K562 (cell line): ENCODE measurements at regions not wholly inside any gene's neighbourhood (a gene's known extent, or its start where the extent isn't known, plus 50 kb on each side); places are given as distances from the start of the nearest gene placed in this dataset.

Experiments
- BRF1 ChIP-seq: IDR thresholded peaks from 3 replicates; pipeline ENCODE4 v1.6.1; 2011; ENCODE audit warnings: borderline replicate concordance, mild to moderate bottlenecking; ENCODE audit not compliant: insufficient read length; ENCODE audit errors: extremely low read depth
- CBFA2T2 ChIP-seq: fragments of 450-650 bp; conservative IDR thresholded peaks from 2 replicates; pipeline ENCODE4 v1.6.1; 2017; ENCODE audit warnings: mild to moderate bottlenecking
- EGR1 ChIP-seq: fragments of 450-650 bp; conservative IDR thresholded peaks from 2 replicates; pipeline ENCODE4 v1.6.1; 2017; ENCODE audit warnings: mild to moderate bottlenecking
- EP400 ChIP-seq: fragments of 450-650 bp; IDR thresholded peaks from 2 replicates; pipeline ENCODE4 v1.6.1; 2017; ENCODE audit warnings: antibody characterized with exemption, mild to moderate bottlenecking, moderate library complexity
- FOXK2 ChIP-seq, 2 experiments: fragments of 450-650 bp; IDR thresholded peaks in 1 of 2; conservative IDR thresholded peaks in 1 of 2; 2 replicates each; pipeline ENCODE4 v1.6.1; 2016; ENCODE audit warnings: low read depth in 2 of 2, mild to moderate bottlenecking in 1 of 2
- KAT7 ChIP-seq: sonication (generic); formaldehyde crosslinking; IDR thresholded peaks from 2 replicates; pipeline ENCODE4 v1.8.0; 2022; ENCODE audit warnings: missing genetic modification reagents, mild to moderate bottlenecking, borderline replicate concordance
- SMAD3 ChIP-seq: fragments of 450-650 bp; formaldehyde crosslinking; conservative IDR thresholded peaks from 2 replicates; pipeline ENCODE4 v1.4.0; 2020; ENCODE audit warnings: mild to moderate bottlenecking
- ZFPM2 ChIP-seq: fragments of 250-450 bp; sonication (Bioruptor Pico); IDR thresholded peaks from 2 replicates; pipeline ENCODE4 v1.5.1; 2022; ENCODE audit warnings: mild to moderate bottlenecking
- TF ChIP-seq, protein P1 (sequence below): fragments of 450-650 bp; IDR thresholded peaks from 2 replicates; pipeline ENCODE4 v1.6.1; 2017; ENCODE audit warnings: mild to moderate bottlenecking, moderate library complexity
- TF ChIP-seq, protein P2 (sequence below): fragments of 250-450 bp; sonication (Bioruptor Pico); IDR thresholded peaks from 2 replicates; pipeline ENCODE4 v1.5.0; 2020; ENCODE audit warnings: mild to moderate bottlenecking, borderline replicate concordance
- TF ChIP-seq, protein P3 (sequence below): fragments of 450-650 bp; IDR thresholded peaks from 2 replicates; pipeline ENCODE4 v1.6.1; 2018; ENCODE audit not compliant: partially characterized antibody

DNA sequence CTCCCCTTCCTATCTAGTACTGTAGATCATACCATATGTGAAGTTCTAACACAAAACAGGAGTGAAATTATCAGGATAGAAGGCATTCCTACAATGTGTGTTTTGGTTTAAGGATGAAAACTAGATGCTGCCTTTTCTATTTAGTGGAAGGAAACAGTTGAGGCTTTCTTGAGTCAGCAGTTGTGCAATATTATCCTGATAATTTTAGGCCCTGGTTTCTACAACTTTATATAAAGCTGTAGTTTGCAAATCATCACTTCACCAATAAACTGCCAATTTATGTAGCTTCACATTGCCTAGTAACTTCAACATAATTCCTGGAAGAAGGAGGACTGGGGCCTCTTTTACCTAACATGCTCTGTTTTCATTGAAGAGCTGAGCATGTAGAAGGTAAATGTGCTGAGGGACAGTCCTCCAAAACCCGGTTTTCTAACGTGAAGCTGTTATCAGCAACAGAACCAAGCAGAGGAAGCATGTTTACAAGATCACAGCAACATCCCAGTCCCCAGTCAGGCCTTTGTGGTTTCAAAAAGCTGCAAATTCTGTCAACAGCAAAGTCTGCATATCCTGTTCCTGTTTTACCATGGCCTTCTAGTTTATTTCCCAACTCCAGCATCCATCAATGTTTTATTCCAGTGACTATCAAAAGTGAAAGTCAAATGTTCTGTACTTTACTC lies 513.4 kb upstream of the MEF2C start (continued):
- TF ChIP-seq EGR1 (no peak), ZFPM2 (no peak), BRF1 (no peak), SMAD3 (no peak), EP400 (no peak), CBFA2T2 (peak; percentile 35; the same call in 1 of the 2 replicates), FOXK2 (conservative IDR thresholded peaks at IDR 0.05 in 1 of 2, IDR thresholded peaks at IDR 0.05 in 1 of 2; ENCODE audit: low read depth in 2 of 2) (peak; percentile 91 to 93), KAT7 (CRISPR knock-in tag) (no peak)
- TF ChIP-seq, protein P1, sequence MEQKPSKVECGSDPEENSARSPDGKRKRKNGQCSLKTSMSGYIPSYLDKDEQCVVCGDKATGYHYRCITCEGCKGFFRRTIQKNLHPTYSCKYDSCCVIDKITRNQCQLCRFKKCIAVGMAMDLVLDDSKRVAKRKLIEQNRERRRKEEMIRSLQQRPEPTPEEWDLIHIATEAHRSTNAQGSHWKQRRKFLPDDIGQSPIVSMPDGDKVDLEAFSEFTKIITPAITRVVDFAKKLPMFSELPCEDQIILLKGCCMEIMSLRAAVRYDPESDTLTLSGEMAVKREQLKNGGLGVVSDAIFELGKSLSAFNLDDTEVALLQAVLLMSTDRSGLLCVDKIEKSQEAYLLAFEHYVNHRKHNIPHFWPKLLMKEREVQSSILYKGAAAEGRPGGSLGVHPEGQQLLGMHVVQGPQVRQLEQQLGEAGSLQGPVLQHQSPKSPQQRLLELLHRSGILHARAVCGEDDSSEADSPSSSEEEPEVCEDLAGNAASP: no peak
- TF ChIP-seq, protein P2, sequence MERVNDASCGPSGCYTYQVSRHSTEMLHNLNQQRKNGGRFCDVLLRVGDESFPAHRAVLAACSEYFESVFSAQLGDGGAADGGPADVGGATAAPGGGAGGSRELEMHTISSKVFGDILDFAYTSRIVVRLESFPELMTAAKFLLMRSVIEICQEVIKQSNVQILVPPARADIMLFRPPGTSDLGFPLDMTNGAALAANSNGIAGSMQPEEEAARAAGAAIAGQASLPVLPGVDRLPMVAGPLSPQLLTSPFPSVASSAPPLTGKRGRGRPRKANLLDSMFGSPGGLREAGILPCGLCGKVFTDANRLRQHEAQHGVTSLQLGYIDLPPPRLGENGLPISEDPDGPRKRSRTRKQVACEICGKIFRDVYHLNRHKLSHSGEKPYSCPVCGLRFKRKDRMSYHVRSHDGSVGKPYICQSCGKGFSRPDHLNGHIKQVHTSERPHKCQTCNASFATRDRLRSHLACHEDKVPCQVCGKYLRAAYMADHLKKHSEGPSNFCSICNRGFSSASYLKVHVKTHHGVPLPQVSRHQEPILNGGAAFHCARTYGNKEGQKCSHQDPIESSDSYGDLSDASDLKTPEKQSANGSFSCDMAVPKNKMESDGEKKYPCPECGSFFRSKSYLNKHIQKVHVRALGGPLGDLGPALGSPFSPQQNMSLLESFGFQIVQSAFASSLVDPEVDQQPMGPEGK (CRISPR knock-in tag): no peak
- TF ChIP-seq, protein P3, sequence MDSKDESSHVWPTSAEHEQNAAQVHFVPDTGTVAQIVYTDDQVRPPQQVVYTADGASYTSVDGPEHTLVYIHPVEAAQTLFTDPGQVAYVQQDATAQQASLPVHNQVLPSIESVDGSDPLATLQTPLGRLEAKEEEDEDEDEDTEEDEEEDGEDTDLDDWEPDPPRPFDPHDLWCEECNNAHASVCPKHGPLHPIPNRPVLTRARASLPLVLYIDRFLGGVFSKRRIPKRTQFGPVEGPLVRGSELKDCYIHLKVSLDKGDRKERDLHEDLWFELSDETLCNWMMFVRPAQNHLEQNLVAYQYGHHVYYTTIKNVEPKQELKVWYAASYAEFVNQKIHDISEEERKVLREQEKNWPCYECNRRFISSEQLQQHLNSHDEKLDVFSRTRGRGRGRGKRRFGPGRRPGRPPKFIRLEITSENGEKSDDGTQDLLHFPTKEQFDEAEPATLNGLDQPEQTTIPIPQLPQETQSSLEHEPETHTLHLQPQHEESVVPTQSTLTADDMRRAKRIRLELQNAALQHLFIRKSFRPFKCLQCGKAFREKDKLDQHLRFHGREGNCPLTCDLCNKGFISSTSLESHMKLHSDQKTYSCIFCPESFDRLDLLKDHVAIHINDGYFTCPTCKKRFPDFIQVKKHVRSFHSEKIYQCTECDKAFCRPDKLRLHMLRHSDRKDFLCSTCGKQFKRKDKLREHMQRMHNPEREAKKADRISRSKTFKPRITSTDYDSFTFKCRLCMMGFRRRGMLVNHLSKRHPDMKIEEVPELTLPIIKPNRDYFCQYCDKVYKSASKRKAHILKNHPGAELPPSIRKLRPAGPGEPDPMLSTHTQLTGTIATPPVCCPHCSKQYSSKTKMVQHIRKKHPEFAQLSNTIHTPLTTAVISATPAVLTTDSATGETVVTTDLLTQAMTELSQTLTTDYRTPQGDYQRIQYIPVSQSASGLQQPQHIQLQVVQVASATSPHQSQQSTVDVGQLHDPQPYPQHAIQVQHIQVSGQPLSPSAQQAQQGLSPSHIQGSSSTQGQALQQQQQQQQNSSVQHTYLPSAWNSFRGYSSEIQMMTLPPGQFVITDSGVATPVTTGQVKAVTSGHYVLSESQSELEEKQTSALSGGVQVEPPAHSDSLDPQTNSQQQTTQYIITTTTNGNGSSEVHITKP: no peak
